PC-3 (cell line): ENCODE measurements at regions not wholly inside any gene's neighbourhood (a gene's known extent, or its start where the extent isn't known, plus 50 kb on each side); places are given as distances from the start of the nearest gene placed in this dataset.

ENCODE experiments used
- CTCF ChIP-seq: fragments of 300-600 bp; sonication (generic); conservative IDR thresholded peaks from 2 replicates; pipeline ENCODE4 v1.5.1; 2017; ENCODE audit warnings: antibody characterized with exemption, low read depth, mild to moderate bottlenecking, low read length
- EZH2 ChIP-seq: fragments of 300-600 bp; sonication (generic); IDR thresholded peaks from one replicate; pipeline ENCODE4 v1.6.1; 2017; ENCODE audit warnings: antibody characterized with exemption, mild to moderate bottlenecking, low read length; ENCODE audit not compliant: unreplicated experiment
- EZH2phosphoT487 ChIP-seq: fragments of 300-600 bp; sonication (generic); IDR thresholded peaks from 2 replicates; pipeline ENCODE4 v1.6.1; 2018; ENCODE audit warnings: mild to moderate bottlenecking, antibody characterized with exemption, low read length, borderline replicate concordance

- TF ChIP-seq CTCF (no peak), EZH2 (no peak), EZH2phosphoT487 (no peak)
These were observed 771.1 kb upstream of the FANCL start for GRCh38 chr2:59012234-59012633.
